Loucy (cell line): ENCODE measurements at regions not wholly inside any gene's neighbourhood (a gene's known extent, or its start where the extent isn't known, plus 50 kb on each side); places are given as distances from the start of the nearest gene placed in this dataset.

Source experiments
- EZH2phosphoT487 ChIP-seq: fragments of 200-600 bp; IDR thresholded peaks from 2 replicates; pipeline ENCODE4 v1.6.1; 2018; ENCODE audit warnings: antibody characterized with exemption, mild to moderate bottlenecking, moderate library complexity, borderline replicate concordance
- TF ChIP-seq, protein P1 (sequence below): fragments of 200-600 bp; sonication (generic); conservative IDR thresholded peaks from 2 replicates; pipeline ENCODE4 v1.5.1; 2014; ENCODE audit warnings: mild to moderate bottlenecking, antibody characterized with exemption, low read length

DNA sequence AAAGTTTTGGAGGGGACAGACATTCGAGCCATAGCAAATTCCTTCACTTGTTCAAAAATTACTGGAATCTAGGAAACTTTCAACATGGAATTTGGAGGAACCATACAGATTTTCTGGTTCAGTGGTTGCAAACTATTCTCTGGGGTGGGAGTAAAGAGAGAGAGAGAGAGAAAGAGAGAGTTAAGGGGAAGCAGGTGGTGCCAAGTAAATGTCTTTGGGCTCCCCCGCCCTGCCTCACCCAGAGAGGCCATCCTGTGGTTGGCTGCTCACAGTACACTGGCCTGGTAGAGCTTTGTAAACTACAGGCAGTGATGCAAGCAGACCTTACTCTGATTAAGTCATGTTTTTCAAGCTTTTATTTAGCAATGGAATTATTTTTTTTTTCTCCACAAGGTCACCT is 82.6 kb downstream of the ADAMTS15 start:
- TF ChIP-seq, protein P1, sequence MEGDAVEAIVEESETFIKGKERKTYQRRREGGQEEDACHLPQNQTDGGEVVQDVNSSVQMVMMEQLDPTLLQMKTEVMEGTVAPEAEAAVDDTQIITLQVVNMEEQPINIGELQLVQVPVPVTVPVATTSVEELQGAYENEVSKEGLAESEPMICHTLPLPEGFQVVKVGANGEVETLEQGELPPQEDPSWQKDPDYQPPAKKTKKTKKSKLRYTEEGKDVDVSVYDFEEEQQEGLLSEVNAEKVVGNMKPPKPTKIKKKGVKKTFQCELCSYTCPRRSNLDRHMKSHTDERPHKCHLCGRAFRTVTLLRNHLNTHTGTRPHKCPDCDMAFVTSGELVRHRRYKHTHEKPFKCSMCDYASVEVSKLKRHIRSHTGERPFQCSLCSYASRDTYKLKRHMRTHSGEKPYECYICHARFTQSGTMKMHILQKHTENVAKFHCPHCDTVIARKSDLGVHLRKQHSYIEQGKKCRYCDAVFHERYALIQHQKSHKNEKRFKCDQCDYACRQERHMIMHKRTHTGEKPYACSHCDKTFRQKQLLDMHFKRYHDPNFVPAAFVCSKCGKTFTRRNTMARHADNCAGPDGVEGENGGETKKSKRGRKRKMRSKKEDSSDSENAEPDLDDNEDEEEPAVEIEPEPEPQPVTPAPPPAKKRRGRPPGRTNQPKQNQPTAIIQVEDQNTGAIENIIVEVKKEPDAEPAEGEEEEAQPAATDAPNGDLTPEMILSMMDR, result no peak
- no peak for TF ChIP-seq EZH2phosphoT487
